ENCODE measurements at regions not wholly inside any gene's neighbourhood (a gene's known extent, or its start where the extent isn't known, plus 50 kb on each side); places are given as distances from the start of the nearest gene placed in this dataset.

GRCh38 chr2:60163691-60164090 lies 389.8 kb downstream of the BCL11A start:
- no peak overlapping the region for H3K27ac Mint-ChIP-seq
- DNase-seq (ENCODE audit: low spot score) = no peak
- no peaks in the 10 kb centered on the region for H3K36me3 Mint-ChIP-seq
- H3K4me1 Mint-ChIP-seq (ENCODE audit: low read depth in 2 of 2) = no peaks in the 10 kb centered on the region
- H3K27me3 Mint-ChIP-seq = no peaks in the 10 kb centered on the region
- no peak overlapping the region for H3K4me3 Mint-ChIP-seq
- no peaks in the 10 kb centered on the region for H3K9me3 Mint-ChIP-seq
- peak in 1 of 2 donors; percentile 45 for ATAC-seq

- DNase-seq (ENCODE audit: low spot score) (no peak), ATAC-seq (no peak)
- H3K4me3 Mint-ChIP-seq = no peak overlapping the region
- no peaks in the 10 kb centered on the region for H3K9me3 Mint-ChIP-seq
- H3K4me1 Mint-ChIP-seq (ENCODE audit: low read depth in 2 of 2) = no peaks in the 10 kb centered on the region
- H3K27me3 Mint-ChIP-seq = peaks cover 2 to 6% of the 10 kb centered on the region in 2 donors
- no peak overlapping the region for H3K27ac Mint-ChIP-seq
- no peaks in the 10 kb centered on the region for H3K36me3 Mint-ChIP-seq
Observed at GRCh38 chr2:60159519-60159918, 393.9 kb downstream of the BCL11A start.

GRCh38 chr2:60158262-60158661 lies 395.2 kb downstream of the BCL11A start:
- no peak overlapping the region for H3K27ac Mint-ChIP-seq
- DNase-seq (ENCODE audit: low spot score) (no peak), ATAC-seq (no peak)
- no peaks in the 10 kb centered on the region for H3K36me3 Mint-ChIP-seq
- peaks cover 6 to 7% of the 10 kb centered on the region in 2 donors for H3K27me3 Mint-ChIP-seq
- H3K4me1 Mint-ChIP-seq (ENCODE audit: low read depth in 2 of 2) = no peaks in the 10 kb centered on the region
- H3K4me3 Mint-ChIP-seq = no peak overlapping the region
- H3K9me3 Mint-ChIP-seq = no peaks in the 10 kb centered on the region

GRCh38 chr2:60157283-60157682 lies 396.2 kb downstream of the BCL11A start:
- H3K27me3 Mint-ChIP-seq = peaks cover 6 to 7% of the 10 kb centered on the region in 2 donors
- H3K4me1 Mint-ChIP-seq (ENCODE audit: low read depth in 2 of 2) = no peaks in the 10 kb centered on the region
- H3K9me3 Mint-ChIP-seq = no peaks in the 10 kb centered on the region
- ATAC-seq (no peak), DNase-seq (ENCODE audit: low spot score) (no peak)
- H3K4me3 Mint-ChIP-seq = no peak overlapping the region
- no peak overlapping the region for H3K27ac Mint-ChIP-seq
- H3K36me3 Mint-ChIP-seq = no peaks in the 10 kb centered on the region

GRCh38 chr2:60154142-60154541 lies 399.3 kb downstream of the BCL11A start:
- no peak overlapping the region for H3K27ac Mint-ChIP-seq
- H3K36me3 Mint-ChIP-seq = no peaks in the 10 kb centered on the region
- ATAC-seq = no peak
- H3K4me3 Mint-ChIP-seq = no peak overlapping the region
- no peaks in the 10 kb centered on the region for H3K4me1 Mint-ChIP-seq (ENCODE audit: low read depth in 2 of 2)
- DNase-seq (ENCODE audit: low spot score) = no peak
- H3K27me3 Mint-ChIP-seq = peaks cover 7 to 8% of the 10 kb centered on the region in 2 donors
- no peaks in the 10 kb centered on the region for H3K9me3 Mint-ChIP-seq

GRCh38 chr2:60152226-60152833 lies 401.1 kb downstream of the BCL11A start:
- peaks cover 7 to 8% of the 10 kb centered on the region in 2 donors for H3K27me3 Mint-ChIP-seq
- DNase-seq (ENCODE audit: low spot score) = no peak

GRCh38 chr2:60149176-60149575 lies 404.3 kb downstream of the BCL11A start:
- Mint-ChIP-seq H3K27ac (no peak overlapping the region), H3K9me3 (no peaks in the 10 kb centered on the region)

More at GRCh38 chr2:60152226-60152833, 401.1 kb downstream of the BCL11A start:
- no peak overlapping the region for H3K4me3 Mint-ChIP-seq
- no peak for ATAC-seq
- no peaks in the 10 kb centered on the region for H3K36me3 Mint-ChIP-seq
- no peak overlapping the region for H3K27ac Mint-ChIP-seq
- H3K4me1 Mint-ChIP-seq (ENCODE audit: low read depth in 2 of 2) = no peaks in the 10 kb centered on the region
- no peaks in the 10 kb centered on the region for H3K9me3 Mint-ChIP-seq

GRCh38 chr2:60148716-60149115 lies 404.7 kb downstream of the BCL11A start:
- Mint-ChIP-seq H3K27me3 (peaks cover 0 to 2% of the 10 kb centered on the region in 2 donors), H3K4me1 (ENCODE audit: low read depth in 2 of 2) (no peaks in the 10 kb centered on the region), H3K27ac (no peak overlapping the region), H3K36me3 (no peaks in the 10 kb centered on the region), H3K4me3 (no peak overlapping the region), H3K9me3 (no peaks in the 10 kb centered on the region)
- DNase-seq (ENCODE audit: low spot score) (no peak), ATAC-seq (no peak)

More at GRCh38 chr2:60149176-60149575, 404.3 kb downstream of the BCL11A start:
- Mint-ChIP-seq H3K4me3 (no peak overlapping the region), H3K27me3 (peaks cover 0 to 5% of the 10 kb centered on the region in 2 donors), H3K4me1 (ENCODE audit: low read depth in 2 of 2) (no peaks in the 10 kb centered on the region), H3K36me3 (no peaks in the 10 kb centered on the region)
- no peak for ATAC-seq
- no peak for DNase-seq (ENCODE audit: low spot score)

GRCh38 chr2:60140185-60140584 lies 413.3 kb downstream of the BCL11A start:
- ATAC-seq = no peak
- no peak for DNase-seq (ENCODE audit: low spot score)
- Mint-ChIP-seq H3K4me3 (no peak overlapping the region), H3K36me3 (no peaks in the 10 kb centered on the region), H3K27ac (no peak overlapping the region), H3K4me1 (ENCODE audit: low read depth in 2 of 2) (no peaks in the 10 kb centered on the region), H3K27me3 (peaks cover 0 to 2% of the 10 kb centered on the region in 2 donors), H3K9me3 (peaks cover 7% of the 10 kb centered on the region)

GRCh38 chr2:60136913-60137312 lies 416.5 kb downstream of the BCL11A start:
- H3K27ac Mint-ChIP-seq = no peak overlapping the region
- H3K36me3 Mint-ChIP-seq = no peaks in the 10 kb centered on the region
- DNase-seq (ENCODE audit: low spot score) (no peak), ATAC-seq (no peak)
- no peaks in the 10 kb centered on the region for H3K4me1 Mint-ChIP-seq (ENCODE audit: low read depth in 2 of 2)
- H3K27me3 Mint-ChIP-seq = peaks cover 0 to 2% of the 10 kb centered on the region in 2 donors
- no peak overlapping the region for H3K4me3 Mint-ChIP-seq
- peaks cover 14% of the 10 kb centered on the region for H3K9me3 Mint-ChIP-seq

GRCh38 chr2:60127191-60127590 lies 426.3 kb downstream of the BCL11A start:
- H3K36me3 Mint-ChIP-seq = no peaks in the 10 kb centered on the region
- peaks cover 5% of the 10 kb centered on the region for H3K9me3 Mint-ChIP-seq
- no peaks in the 10 kb centered on the region for H3K4me1 Mint-ChIP-seq (ENCODE audit: low read depth in 2 of 2)
- peaks cover 0 to 6% of the 10 kb centered on the region in 2 donors for H3K27me3 Mint-ChIP-seq
- no peak for DNase-seq (ENCODE audit: low spot score)
- ATAC-seq = no peak
- H3K27ac Mint-ChIP-seq = no peak overlapping the region
- no peak overlapping the region for H3K4me3 Mint-ChIP-seq

- H3K4me3 Mint-ChIP-seq = no peak overlapping the region
- peaks cover 2% of the 10 kb centered on the region for H3K9me3 Mint-ChIP-seq
- H3K36me3 Mint-ChIP-seq = no peaks in the 10 kb centered on the region
- peaks cover 0 to 6% of the 10 kb centered on the region in 2 donors for H3K27me3 Mint-ChIP-seq
- no peak for ATAC-seq
- H3K4me1 Mint-ChIP-seq (ENCODE audit: low read depth in 2 of 2) = no peaks in the 10 kb centered on the region
- no peak for DNase-seq (ENCODE audit: low spot score)
- H3K27ac Mint-ChIP-seq = no peak overlapping the region
Observed at GRCh38 chr2:60125611-60126426, 427.6 kb downstream of the BCL11A start.

GRCh38 chr2:60119778-60120177 lies 433.7 kb downstream of the BCL11A start:
- no peak overlapping the region for H3K27ac Mint-ChIP-seq

GRCh38 chr2:60118917-60119316 lies 434.5 kb downstream of the BCL11A start:
- DNase-seq (ENCODE audit: low spot score) (no peak), ATAC-seq (no peak)
- Mint-ChIP-seq H3K9me3 (peaks cover 6% of the 10 kb centered on the region), H3K4me3 (no peak overlapping the region), H3K36me3 (no peaks in the 10 kb centered on the region), H3K27ac (no peak overlapping the region), H3K27me3 (peaks cover 0 to 3% of the 10 kb centered on the region in 2 donors), H3K4me1 (ENCODE audit: low read depth in 2 of 2) (no peaks in the 10 kb centered on the region)

More at GRCh38 chr2:60119778-60120177, 433.7 kb downstream of the BCL11A start:
- Mint-ChIP-seq H3K4me1 (ENCODE audit: low read depth in 2 of 2) (no peaks in the 10 kb centered on the region), H3K27me3 (peaks cover 0 to 3% of the 10 kb centered on the region in 2 donors), H3K36me3 (no peaks in the 10 kb centered on the region), H3K4me3 (no peak overlapping the region), H3K9me3 (peaks cover 6% of the 10 kb centered on the region)
- no peak for ATAC-seq
- no peak for DNase-seq (ENCODE audit: low spot score)

Data from natural killer cell treated with Interleukin-12 subunit alpha and Interleukin-12 subunit beta and Interleukin-15 and Interleukin-18, amount 100 ng/mL, for 72 hours (primary cell).